Stomach (tissue), 8 donors: ENCODE measurements at regions not wholly inside any gene's neighbourhood (a gene's known extent, or its start where the extent isn't known, plus 50 kb on each side); places are given as distances from the start of the nearest gene placed in this dataset.

Source experiments
- DNase-seq, 2 donors: peaks; one replicate each; pipeline versions ENCODE4 v3.0.0 to v3.0.0-alpha.2; 2013 to 2019
- H3K27ac ChIP-seq, 5 donors: fragments of 200-600 bp in 4 of 5; sonication (generic) in 4 of 5; one replicate each; pipeline ENCODE4 v1.5.1; 2013 to 2019; ENCODE audit warnings: mild to moderate bottlenecking in 1 of 5, moderate library complexity in 1 of 5
- H3K27me3 ChIP-seq, 3 donors: fragments of 200-600 bp; sonication (generic); one replicate each; pipeline ENCODE4 v1.5.1; 2017 to 2019; ENCODE audit warnings: mixed run types in 1 of 3
- H3K36me3 ChIP-seq, 4 donors: fragments of 200-600 bp; sonication (generic); 1 replicate in 3 of 4; 2 replicates in 1 of 4; pipeline ENCODE4 v1.5.1; 2016 to 2019
- H3K4me1 ChIP-seq, 4 donors: fragments of 200-600 bp; sonication (generic); one replicate each; pipeline ENCODE4 v1.5.1; 2016 to 2019
- H3K4me3 ChIP-seq, 4 donors: fragments of 200-600 bp; sonication (generic) in 3 of 4; one replicate each; pipeline ENCODE4 v1.5.1; 2016 to 2019; ENCODE audit warnings: mild to moderate bottlenecking in 1 of 4
- H3K9me3 ChIP-seq, 4 donors: fragments of 200-600 bp; sonication (generic); one replicate each; pipeline ENCODE4 v1.5.1; 2016 to 2019
- EP300 ChIP-seq: sonication (generic); formaldehyde crosslinking; IDR thresholded peaks from one replicate; pipeline ENCODE4 v1.6.1; 2017; ENCODE audit warnings: antibody characterized with exemption
- POLR2A ChIP-seq, 4 donors: fragments of 450-650 bp; IDR thresholded peaks; one replicate each; pipeline ENCODE4 v1.6.1; 2016; ENCODE audit warnings: antibody characterized with exemption in 4 of 4, control low read depth in 2 of 4, mild to moderate bottlenecking in 1 of 4, moderate library complexity in 1 of 4
- POLR2AphosphoS5 ChIP-seq, 3 donors: sonication (generic); formaldehyde crosslinking; IDR thresholded peaks; one replicate each; pipeline ENCODE4 v1.6.1; 2016; ENCODE audit warnings: antibody characterized with exemption in 3 of 3
- WGBS, 5 donors: extraction: QIAGEN DNeasy Blood & Tissue Kit in 3 of 5; methylation state at CpG; one replicate each; pipeline versions ENCODE4 v1.1.5 to v1.1.7; 2013 to 2018; 5-methylcytosine and 5-hydroxymethylcytosine counted together
- intact Hi-C: fragments of 100-400 bp; cut with DNase I; formaldehyde crosslinking; loops from one replicate; pipeline ENCODE4 v1.15.1; 2023; ENCODE audit warnings: low total_unique reads
- TF ChIP-seq, protein P1 (sequence below), 7 experiments: fragments of 450-650 bp in 4 of 7; fragments of 200-600 bp in 3 of 7; sonication (generic) in 3 of 7; IDR thresholded peaks; one replicate each; pipeline ENCODE4 v1.5.1; 2016 to 2019; ENCODE audit warnings: antibody characterized with exemption in 7 of 7, control low read depth in 2 of 7, mild to moderate bottlenecking in 1 of 7
- donor health status: healthy with polysubstance abuse.
- donor health status: Bipolar disorder and iron deficiency.
- donor health status: healthy.

DNA sequence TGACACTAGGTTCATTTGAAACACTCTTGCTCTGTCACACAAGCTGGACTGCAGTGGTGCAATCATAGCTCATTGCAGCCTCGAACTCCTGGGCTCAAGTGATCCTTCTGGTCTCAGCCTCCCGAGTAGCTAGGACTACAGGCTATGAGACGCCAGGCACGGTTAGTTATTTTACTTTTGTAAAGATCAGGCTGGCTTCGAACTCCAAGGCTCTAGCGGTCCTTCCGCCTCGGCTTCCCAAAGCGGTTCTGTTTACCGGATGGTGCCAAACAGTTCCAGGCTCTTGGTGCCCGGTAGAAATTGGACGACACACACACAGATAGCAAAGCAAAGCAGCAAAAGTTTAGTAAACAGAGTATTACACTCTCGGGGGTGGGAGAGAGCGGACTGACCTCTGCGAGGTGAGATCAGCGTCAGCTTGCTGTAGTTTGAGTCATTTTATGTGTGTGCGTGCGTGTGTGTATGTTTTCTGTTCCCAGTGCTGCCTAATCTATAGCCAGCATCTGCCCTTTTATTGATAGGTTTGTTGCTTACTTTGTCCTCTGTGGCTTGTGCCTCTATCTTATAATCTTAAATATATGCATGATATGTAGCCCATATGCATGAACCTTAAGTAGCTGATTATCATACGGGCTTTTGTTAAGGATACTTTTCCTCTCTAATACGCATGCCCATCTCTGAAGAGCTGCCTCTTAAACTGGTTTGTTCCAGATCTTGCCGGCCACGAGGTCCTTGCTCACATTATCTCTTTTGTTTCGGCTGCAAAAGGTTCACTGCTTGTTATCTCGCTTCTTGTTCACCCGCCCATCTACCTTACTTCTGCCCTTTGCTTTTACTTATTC is 75.2 kb downstream of the OR2B2 start:
- peaks cover 8 to 38% (median 30%) of the 10 kb centered on the region in 4 donors for H3K4me1 ChIP-seq
- no peaks in the 10 kb centered on the region for H3K36me3 ChIP-seq
- intact Hi-C loops: no loop called here
- WGBS, 5 donors: 0 to 1% (median 1%) methylated on average over 24 to 25 of the region's 25 CpGs
- peak overlapping the region; percentile 49 to 68 (median 65) for H3K4me3 ChIP-seq
- H3K27ac ChIP-seq: peak overlapping the region; percentile 93 to 99 (median 96)
- TF ChIP-seq, protein P1, sequence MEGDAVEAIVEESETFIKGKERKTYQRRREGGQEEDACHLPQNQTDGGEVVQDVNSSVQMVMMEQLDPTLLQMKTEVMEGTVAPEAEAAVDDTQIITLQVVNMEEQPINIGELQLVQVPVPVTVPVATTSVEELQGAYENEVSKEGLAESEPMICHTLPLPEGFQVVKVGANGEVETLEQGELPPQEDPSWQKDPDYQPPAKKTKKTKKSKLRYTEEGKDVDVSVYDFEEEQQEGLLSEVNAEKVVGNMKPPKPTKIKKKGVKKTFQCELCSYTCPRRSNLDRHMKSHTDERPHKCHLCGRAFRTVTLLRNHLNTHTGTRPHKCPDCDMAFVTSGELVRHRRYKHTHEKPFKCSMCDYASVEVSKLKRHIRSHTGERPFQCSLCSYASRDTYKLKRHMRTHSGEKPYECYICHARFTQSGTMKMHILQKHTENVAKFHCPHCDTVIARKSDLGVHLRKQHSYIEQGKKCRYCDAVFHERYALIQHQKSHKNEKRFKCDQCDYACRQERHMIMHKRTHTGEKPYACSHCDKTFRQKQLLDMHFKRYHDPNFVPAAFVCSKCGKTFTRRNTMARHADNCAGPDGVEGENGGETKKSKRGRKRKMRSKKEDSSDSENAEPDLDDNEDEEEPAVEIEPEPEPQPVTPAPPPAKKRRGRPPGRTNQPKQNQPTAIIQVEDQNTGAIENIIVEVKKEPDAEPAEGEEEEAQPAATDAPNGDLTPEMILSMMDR (IDR thresholded peaks at IDR 0.05): no peak
- TF ChIP-seq POLR2AphosphoS5 (IDR thresholded peaks at IDR 0.05): peak; percentile 4 to 66 (median 62)
- no peaks in the 10 kb centered on the region for H3K27me3 ChIP-seq
- no peaks in the 10 kb centered on the region for H3K9me3 ChIP-seq
- DNase-seq: peak; percentile 62 to 95

DNA sequence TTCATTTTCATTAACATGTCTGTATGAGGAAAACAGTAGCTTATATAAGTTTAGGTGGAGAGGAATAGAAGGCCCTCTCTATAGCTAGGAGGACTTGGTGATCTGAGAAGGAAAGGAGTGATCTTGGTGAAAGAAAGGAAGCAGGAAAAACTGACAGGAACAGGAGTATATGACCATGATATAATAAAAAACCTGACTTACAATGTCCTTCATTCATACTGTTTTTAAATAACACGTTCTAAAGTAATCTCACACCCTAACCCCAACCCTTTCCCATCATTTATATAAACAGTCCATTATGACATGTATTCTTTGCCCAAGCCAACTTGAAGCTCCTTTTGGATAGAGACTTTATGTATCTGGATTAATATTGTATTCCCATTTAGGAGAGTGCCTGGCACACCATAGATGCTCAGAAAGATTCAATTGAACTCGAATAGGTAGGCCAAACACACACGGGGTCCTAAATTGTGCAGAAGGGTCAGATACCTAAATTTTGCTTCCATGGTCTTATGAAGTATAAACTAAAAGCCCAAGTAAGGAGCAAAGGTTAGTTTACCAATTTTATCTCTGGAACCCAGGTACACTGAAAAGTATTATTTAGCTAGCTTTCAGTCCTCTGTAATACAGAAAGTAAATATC is 75.9 kb downstream of the OR2B2 start:
- Histone ChIP-seq H3K27me3 (no peaks in the 10 kb centered on the region), H3K9me3 (no peaks in the 10 kb centered on the region), H3K36me3 (no peaks in the 10 kb centered on the region), H3K4me3 (peak overlapping the region; percentile 49 to 68 (median 65)), H3K27ac (peak overlapping the region; percentile 86 to 99 (median 96)), H3K4me1 (peaks cover 8 to 43% (median 33%) of the 10 kb centered on the region in 4 donors)
- TF ChIP-seq EP300: no peak
- TF ChIP-seq POLR2A (IDR thresholded peaks at IDR 0.05): no peak
- TF ChIP-seq, protein P1 (IDR thresholded peaks at IDR 0.05): no peak
- TF ChIP-seq POLR2AphosphoS5 (IDR thresholded peaks at IDR 0.05): no peak
- intact Hi-C loops: no loop called here
- 12 to 18% (median 14%) methylated on average over 3 of the region's 3 CpGs for WGBS, 5 donors
- no peak for DNase-seq

DNA sequence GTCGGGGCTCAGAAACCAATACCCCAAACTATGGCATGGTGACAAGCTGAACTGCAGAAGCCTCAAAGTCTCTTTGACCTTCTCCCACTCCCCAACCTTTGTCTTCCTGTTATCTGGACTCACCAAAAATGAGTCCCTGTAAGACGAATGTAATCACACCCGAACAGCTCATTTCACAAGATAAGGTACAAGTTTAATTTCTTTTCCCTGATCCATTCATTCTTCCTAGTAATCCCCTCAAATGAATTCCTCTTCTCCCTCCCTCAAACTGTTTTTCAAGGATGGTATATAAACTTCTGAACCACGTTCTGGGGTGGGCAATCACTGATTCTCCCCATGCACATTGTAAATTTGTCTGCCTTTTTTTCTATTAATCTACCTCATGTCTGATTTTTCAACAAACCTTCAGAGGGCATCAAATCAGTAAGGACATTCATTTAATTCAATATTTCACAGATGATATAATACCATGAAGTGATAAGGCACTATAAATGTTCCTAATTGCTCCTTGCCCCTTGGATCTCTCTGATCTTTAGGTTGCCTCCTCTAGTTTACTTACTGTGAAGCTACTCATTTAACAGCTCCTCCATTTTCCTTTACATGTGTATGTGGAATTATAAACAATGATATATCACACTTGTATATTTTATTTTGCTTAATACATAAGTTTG is 77.2 kb downstream of the OR2B2 start:
- H3K4me3 ChIP-seq: no peak overlapping the region
- DNase-seq: no peak
- TF ChIP-seq, protein P1 (IDR thresholded peaks at IDR 0.05): no peak
- TF ChIP-seq POLR2A (IDR thresholded peaks at IDR 0.05): no peak
- no peak for TF ChIP-seq EP300
- TF ChIP-seq POLR2AphosphoS5 (IDR thresholded peaks at IDR 0.05): no peak
- H3K4me1 ChIP-seq: peaks cover 7 to 52% (median 36%) of the 10 kb centered on the region in 4 donors
- WGBS, 5 donors: 73 to 77% (median 75%) methylated on average over 4 of the region's 4 CpGs
- H3K36me3 ChIP-seq: no peaks in the 10 kb centered on the region
- intact Hi-C loops: no loop called here
- H3K27me3 ChIP-seq: no peaks in the 10 kb centered on the region
- H3K9me3 ChIP-seq: no peaks in the 10 kb centered on the region
- no peak overlapping the region for H3K27ac ChIP-seq

DNA sequence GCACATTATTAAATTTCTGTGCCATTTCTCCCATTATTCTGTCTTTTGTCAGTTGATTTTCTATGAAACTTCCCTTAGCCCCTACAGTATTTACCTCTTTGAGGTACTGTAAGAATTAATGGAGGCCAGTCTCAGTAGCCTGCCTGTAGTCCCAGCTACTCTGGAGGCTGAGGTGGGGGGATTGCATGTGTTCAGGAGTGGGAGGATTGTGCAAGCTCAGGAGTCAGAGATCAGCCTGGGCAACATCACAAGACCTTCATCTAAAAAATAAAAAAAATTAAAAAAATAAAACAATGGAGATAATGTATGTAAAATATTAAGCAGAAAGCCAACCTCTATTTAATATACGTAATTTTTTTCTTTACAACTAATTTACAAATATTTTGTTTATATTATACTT is 77.8 kb downstream of the OR2B2 start:
- intact Hi-C loops: no loop called here
- 88 to 98% (median 93%) methylated on average over 1 of the region's 1 CpG for WGBS, 5 donors
- Histone ChIP-seq H3K4me1 (peaks cover 6 to 47% (median 33%) of the 10 kb centered on the region in 4 donors), H3K9me3 (no peaks in the 10 kb centered on the region), H3K4me3 (no peak overlapping the region), H3K27me3 (no peaks in the 10 kb centered on the region), H3K36me3 (no peaks in the 10 kb centered on the region), H3K27ac (no peak overlapping the region)
- DNase-seq: no peak
- TF ChIP-seq, protein P1 (IDR thresholded peaks at IDR 0.05): no peak
- TF ChIP-seq POLR2AphosphoS5 (IDR thresholded peaks at IDR 0.05): no peak
- TF ChIP-seq EP300: no peak
- no peak for TF ChIP-seq POLR2A (IDR thresholded peaks at IDR 0.05)
